ENCODE measurements at regions not wholly inside any gene's neighbourhood (a gene's known extent, or its start where the extent isn't known, plus 50 kb on each side); places are given as distances from the start of the nearest gene placed in this dataset.

GRCh38 chr15:47616876-47617275 is 100.4 kb upstream of the SEMA6D start:
- TF ChIP-seq CTCF (IDR thresholded peaks at IDR 0.05) (no peak), POLR2A (IDR thresholded peaks at IDR 0.05) (no peak)

Data from adrenal gland (tissue), 5 donors.